Breast epithelium (tissue), 4 donors: ENCODE measurements at regions not wholly inside any gene's neighbourhood (a gene's known extent, or its start where the extent isn't known, plus 50 kb on each side); places are given as distances from the start of the nearest gene placed in this dataset.

Source experiments
- DNase-seq, 2 donors: peaks; one replicate each; pipeline ENCODE4 v3.0.0-alpha.2; 2019; ENCODE audit warnings: low spot score in 2 of 2
- H3K27ac ChIP-seq, 2 donors: fragments of 200-600 bp; sonication (generic) in 1 of 2; one replicate each; pipeline ENCODE4 v1.5.1; 2016 to 2019; ENCODE audit warnings: mild to moderate bottlenecking in 1 of 2
- H3K27me3 ChIP-seq, 2 donors: fragments of 200-600 bp; sonication (generic) in 1 of 2; one replicate each; pipeline versions ENCODE4 v1.5.1 to v1.6.0; 2017 to 2019; ENCODE audit warnings: control low read depth in 1 of 2, mild to moderate bottlenecking in 1 of 2
- H3K36me3 ChIP-seq: fragments of 200-600 bp; one replicate; pipeline ENCODE4 v1.5.1; 2019
- H3K4me1 ChIP-seq, 2 donors: fragments of 200-600 bp; sonication (generic); one replicate each; pipeline ENCODE4 v1.5.1; 2016 to 2019; ENCODE audit warnings: control low read depth in 1 of 2
- H3K4me3 ChIP-seq, 3 donors: fragments of 200-600 bp; sonication (generic); 1 replicate in 2 of 3; 2 replicates in 1 of 3; pipeline ENCODE4 v1.5.1; 2016 to 2019; ENCODE audit warnings: mild to moderate bottlenecking in 3 of 3, moderate library complexity in 2 of 3
- H3K9me3 ChIP-seq, 2 donors: fragments of 200-600 bp; sonication (generic) in 1 of 2; one replicate each; pipeline ENCODE4 v1.5.1; 2016 to 2019; ENCODE audit warnings: control low read depth in 1 of 2
- POLR2A ChIP-seq: fragments of 450-650 bp; IDR thresholded peaks from one replicate; pipeline ENCODE4 v1.6.1; 2016; ENCODE audit warnings: antibody characterized with exemption, mild to moderate bottlenecking, moderate library complexity
- POLR2AphosphoS5 ChIP-seq, 3 donors: sonication (generic); formaldehyde crosslinking; IDR thresholded peaks; one replicate each; pipeline ENCODE4 v1.6.1; 2017; ENCODE audit warnings: antibody characterized with exemption in 3 of 3
- intact Hi-C: fragments of 100-400 bp; cut with DNase I; formaldehyde crosslinking; loops from one replicate; pipeline ENCODE4 v1.15.1; 2023; ENCODE audit warnings: low total_unique reads
- TF ChIP-seq, protein P1 (sequence below), 3 donors: fragments of 450-650 bp; IDR thresholded peaks; one replicate each; pipeline ENCODE4 v1.5.1; 2016 to 2017; ENCODE audit warnings: antibody characterized with exemption in 3 of 3, mild to moderate bottlenecking in 3 of 3, moderate library complexity in 3 of 3

DNA sequence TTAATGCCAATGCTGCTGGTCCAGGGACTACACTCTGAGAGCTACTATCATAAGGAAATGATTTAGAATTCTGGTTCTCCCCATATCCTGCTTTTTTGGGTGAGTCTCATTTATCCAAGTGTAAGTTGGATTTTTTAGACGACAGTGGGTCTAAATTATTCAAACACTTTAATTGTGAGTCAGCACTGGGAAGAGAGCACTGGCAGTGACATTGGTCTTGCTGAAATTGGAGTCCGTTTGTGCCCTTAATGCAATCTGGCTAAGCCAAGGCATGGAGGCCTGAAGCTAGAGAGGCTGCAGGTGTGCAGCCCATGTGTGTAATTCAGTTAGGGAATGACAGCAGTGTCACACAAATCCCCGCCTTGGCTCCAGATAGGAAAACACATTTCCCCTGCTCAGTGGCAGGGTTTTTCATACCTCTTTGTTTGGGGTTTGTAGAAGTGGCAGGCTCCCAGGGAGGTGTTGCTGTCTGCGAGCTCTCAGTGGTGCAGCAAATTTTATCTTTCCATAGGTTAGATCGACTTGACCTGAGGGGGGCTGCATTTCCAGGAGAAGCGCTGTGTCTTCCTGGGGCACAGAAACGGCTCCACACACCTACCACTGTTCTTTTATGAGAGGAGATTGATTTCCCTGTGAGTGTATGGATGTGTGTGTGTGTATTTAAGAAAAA, 197.7 kb downstream of the CD47 start:
- no peak for DNase-seq
- no peaks in the 10 kb centered on the region for H3K4me1 ChIP-seq
- no peaks in the 10 kb centered on the region for H3K36me3 ChIP-seq
- intact Hi-C loops = no loop called here
- no peak overlapping the region for H3K4me3 ChIP-seq
- no peaks in the 10 kb centered on the region for H3K27me3 ChIP-seq
- TF ChIP-seq, protein P1, sequence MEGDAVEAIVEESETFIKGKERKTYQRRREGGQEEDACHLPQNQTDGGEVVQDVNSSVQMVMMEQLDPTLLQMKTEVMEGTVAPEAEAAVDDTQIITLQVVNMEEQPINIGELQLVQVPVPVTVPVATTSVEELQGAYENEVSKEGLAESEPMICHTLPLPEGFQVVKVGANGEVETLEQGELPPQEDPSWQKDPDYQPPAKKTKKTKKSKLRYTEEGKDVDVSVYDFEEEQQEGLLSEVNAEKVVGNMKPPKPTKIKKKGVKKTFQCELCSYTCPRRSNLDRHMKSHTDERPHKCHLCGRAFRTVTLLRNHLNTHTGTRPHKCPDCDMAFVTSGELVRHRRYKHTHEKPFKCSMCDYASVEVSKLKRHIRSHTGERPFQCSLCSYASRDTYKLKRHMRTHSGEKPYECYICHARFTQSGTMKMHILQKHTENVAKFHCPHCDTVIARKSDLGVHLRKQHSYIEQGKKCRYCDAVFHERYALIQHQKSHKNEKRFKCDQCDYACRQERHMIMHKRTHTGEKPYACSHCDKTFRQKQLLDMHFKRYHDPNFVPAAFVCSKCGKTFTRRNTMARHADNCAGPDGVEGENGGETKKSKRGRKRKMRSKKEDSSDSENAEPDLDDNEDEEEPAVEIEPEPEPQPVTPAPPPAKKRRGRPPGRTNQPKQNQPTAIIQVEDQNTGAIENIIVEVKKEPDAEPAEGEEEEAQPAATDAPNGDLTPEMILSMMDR (IDR thresholded peaks at IDR 0.05) = no peak
- TF ChIP-seq POLR2A (no peak), POLR2AphosphoS5 (IDR thresholded peaks at IDR 0.05) (no peak)
- no peaks in the 10 kb centered on the region for H3K9me3 ChIP-seq
- no peak overlapping the region for H3K27ac ChIP-seq

DNA sequence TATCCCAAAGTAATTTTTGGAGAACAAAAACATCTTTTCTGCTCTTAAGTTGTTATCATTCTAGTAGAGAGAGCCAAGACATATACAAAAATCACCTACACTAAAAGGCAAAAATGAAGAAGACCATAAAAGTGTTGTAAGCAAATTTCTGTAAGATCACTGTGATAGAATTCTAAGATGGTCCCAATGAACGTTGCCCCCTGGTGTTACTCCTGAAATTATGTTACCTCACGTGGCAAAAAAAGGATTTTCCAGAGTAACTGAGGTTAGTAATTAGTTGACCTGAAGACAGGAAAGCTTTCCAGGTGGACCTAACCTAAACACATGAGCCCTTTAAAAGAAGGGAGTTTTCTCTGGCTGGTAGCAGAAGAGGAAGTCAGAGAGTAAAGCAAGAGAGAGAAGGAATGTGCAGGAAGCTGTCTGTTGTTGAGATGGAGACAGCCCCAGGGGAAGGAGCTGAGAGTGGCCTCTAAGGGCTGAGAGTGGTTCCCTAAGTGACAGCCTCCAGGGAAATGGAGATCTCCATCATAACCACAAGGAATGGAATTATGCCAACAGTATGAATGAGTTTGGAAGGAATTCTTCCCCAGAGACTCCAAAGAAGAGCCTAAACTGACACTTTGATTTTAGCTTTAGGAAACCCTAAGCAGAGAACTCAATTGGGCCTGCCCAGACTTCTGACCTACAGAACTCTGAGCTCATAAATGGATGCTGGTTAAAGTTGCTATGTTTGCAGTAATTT, 205.9 kb downstream of the CD47 start:
- Histone ChIP-seq H3K27ac (no peak overlapping the region), H3K4me3 (no peak overlapping the region), H3K27me3 (no peaks in the 10 kb centered on the region), H3K9me3 (no peaks in the 10 kb centered on the region), H3K4me1 (no peaks in the 10 kb centered on the region), H3K36me3 (no peaks in the 10 kb centered on the region)
- intact Hi-C loops = no loop called here
- TF ChIP-seq POLR2AphosphoS5 (IDR thresholded peaks at IDR 0.05) = no peak
- TF ChIP-seq POLR2A = no peak
- TF ChIP-seq, protein P1 (IDR thresholded peaks at IDR 0.05) = no peak
- no peak for DNase-seq

DNA sequence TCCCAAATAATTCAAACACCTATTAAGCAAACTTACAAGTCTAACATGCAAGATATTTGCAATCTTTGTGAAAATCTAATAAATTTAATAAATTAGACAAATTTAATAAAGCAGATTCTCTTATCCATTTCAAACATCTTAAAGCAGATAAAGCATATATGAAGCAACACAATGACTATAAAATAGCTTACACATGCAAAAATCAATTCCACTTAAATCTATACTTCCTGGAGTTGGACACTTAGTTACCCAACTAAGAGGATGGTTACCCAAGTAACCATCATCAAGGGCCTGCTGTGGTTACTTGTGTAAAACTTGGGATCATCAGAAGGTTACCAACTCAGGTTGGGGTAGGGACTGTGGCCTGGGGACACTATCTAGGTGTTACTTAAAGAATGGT, 206.8 kb downstream of the CD47 start:
- H3K9me3 ChIP-seq = no peaks in the 10 kb centered on the region
- no peaks in the 10 kb centered on the region for H3K27me3 ChIP-seq
- H3K4me3 ChIP-seq = no peak overlapping the region
- TF ChIP-seq POLR2AphosphoS5 (IDR thresholded peaks at IDR 0.05) = no peak
- TF ChIP-seq, protein P1 (IDR thresholded peaks at IDR 0.05) = no peak
- TF ChIP-seq POLR2A = no peak
- no peaks in the 10 kb centered on the region for H3K36me3 ChIP-seq
- no peaks in the 10 kb centered on the region for H3K4me1 ChIP-seq
- H3K27ac ChIP-seq = no peak overlapping the region
- intact Hi-C loops = no loop called here
- DNase-seq = no peak

DNA sequence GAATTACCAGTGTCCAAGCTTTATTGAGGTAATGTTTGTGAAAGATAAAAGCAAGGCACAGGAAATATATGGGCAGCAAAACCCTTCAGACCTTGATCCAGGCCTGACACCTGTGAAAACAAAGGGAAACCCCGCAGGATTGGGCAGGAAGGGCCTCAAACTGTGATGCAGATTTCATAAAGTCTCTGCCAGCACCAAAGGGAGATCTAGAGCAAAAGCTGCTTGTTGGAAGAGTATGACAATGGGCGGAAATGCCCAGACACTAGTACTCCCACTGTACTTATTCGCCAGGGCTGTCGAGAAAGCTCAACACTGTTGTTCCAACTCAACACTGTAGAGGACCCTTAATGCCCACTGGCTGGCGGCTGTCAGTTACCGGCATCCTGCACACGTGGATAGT, 207.9 kb downstream of the CD47 start:
- TF ChIP-seq POLR2AphosphoS5 (IDR thresholded peaks at IDR 0.05) (no peak), POLR2A (no peak)
- TF ChIP-seq, protein P1 (IDR thresholded peaks at IDR 0.05) = no peak
- no peak overlapping the region for H3K27ac ChIP-seq
- intact Hi-C loops = no loop called here

DNA sequence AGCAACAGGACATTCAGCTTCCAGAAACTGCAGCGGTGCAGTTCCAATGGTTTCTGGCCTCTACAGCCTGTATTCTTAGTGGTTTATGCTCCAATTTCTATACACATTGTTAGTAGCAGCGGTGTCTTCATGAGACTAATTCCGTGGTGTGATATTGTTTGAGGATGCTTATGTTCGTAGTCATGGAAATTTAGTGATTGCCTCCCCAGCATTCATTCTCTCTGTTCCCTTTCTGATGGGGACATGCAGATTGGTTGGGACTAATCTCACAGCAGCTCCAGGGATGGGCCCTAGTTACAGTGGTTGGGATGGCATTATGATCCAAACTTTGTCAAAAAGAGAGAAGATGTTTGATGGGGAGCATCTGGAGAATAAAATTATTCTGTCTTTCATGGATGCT, 208.6 kb downstream of the CD47 start:
- no peaks in the 10 kb centered on the region for H3K4me1 ChIP-seq
- DNase-seq = no peak
- H3K27ac ChIP-seq = no peak overlapping the region
- intact Hi-C loops = no loop called here
- TF ChIP-seq POLR2A = no peak
- no peak for TF ChIP-seq POLR2AphosphoS5 (IDR thresholded peaks at IDR 0.05)
- TF ChIP-seq, protein P1 (IDR thresholded peaks at IDR 0.05) = no peak
- H3K27me3 ChIP-seq = no peaks in the 10 kb centered on the region
- H3K36me3 ChIP-seq = no peaks in the 10 kb centered on the region
- H3K9me3 ChIP-seq = no peaks in the 10 kb centered on the region
- no peak overlapping the region for H3K4me3 ChIP-seq

More for the DNA sequence above, 207.9 kb downstream of the CD47 start:
- Histone ChIP-seq H3K36me3 (no peaks in the 10 kb centered on the region), H3K4me1 (no peaks in the 10 kb centered on the region), H3K27me3 (no peaks in the 10 kb centered on the region), H3K4me3 (no peak overlapping the region), H3K9me3 (no peaks in the 10 kb centered on the region)
- DNase-seq = no peak
